ENCODE measurements at regions not wholly inside any gene's neighbourhood (a gene's known extent, or its start where the extent isn't known, plus 50 kb on each side); places are given as distances from the start of the nearest gene placed in this dataset.
A peak's percentile ranks its signal among the peaks of the same experiment; 100 is the strongest.

- Histone ChIP-seq H2BK120ac (ENCODE audit: insufficient read depth, low read length, poor library complexity) (no peak overlapping the region), H3K4ac (ENCODE audit: low read depth, low read length) (no peak overlapping the region), H2BK5ac (ENCODE audit: low read depth, low read length, poor library complexity) (no peak overlapping the region), H3K23ac (ENCODE audit: low read length) (no peak overlapping the region), H3K79me1 (ENCODE audit: low read length) (no peaks in the 10 kb centered on the region), H2AFZ (ENCODE audit: insufficient read depth, low read length, poor library complexity) (no peak overlapping the region), H3K4me2 (ENCODE audit: low read length) (no peak overlapping the region), H2BK12ac (ENCODE audit: low read length) (no peak overlapping the region), H3K27ac (ENCODE audit: low read depth, low read length) (no peak overlapping the region), H3K36me3 (ENCODE audit: control insufficient read depth in 1 of 2, insufficient read depth in 2 of 2, low read length in 2 of 2) (no peaks in the 10 kb centered on the region), H3K4me1 (ENCODE audit: control insufficient read depth in 1 of 2, insufficient read depth in 2 of 2, low read length in 2 of 2) (no peaks in the 10 kb centered on the region), H3K9me3 (ENCODE audit: insufficient read depth, low read depth, low read length) (no peaks in the 10 kb centered on the region), H2AK5ac (ENCODE audit: low read length) (no peak overlapping the region), H4K8ac (ENCODE audit: low read depth, low read length) (no peak overlapping the region), H3K18ac (ENCODE audit: low read length) (no peak overlapping the region), H4K91ac (ENCODE audit: low read depth, low read length) (no peak overlapping the region), H3K27me3 (ENCODE audit: insufficient read depth, low read length) (no peaks in the 10 kb centered on the region), H3K79me2 (ENCODE audit: control insufficient read depth, insufficient read depth, low read length, poor library complexity) (no peaks in the 10 kb centered on the region), H3K14ac (ENCODE audit: low read length) (no peak overlapping the region), H3K4me3 (ENCODE audit: low read depth, low read length) (no peak overlapping the region), H3K9ac (ENCODE audit: low read length) (no peak overlapping the region), H4K12ac (ENCODE audit: low read depth, low read length) (no peak overlapping the region)
- DNase-seq = no peak
- no CpG with 5 or more reads among the region's 3 CpGs for WGBS (ENCODE audit: extremely low coverage, insufficient coverage, insufficient read length)
These were observed 299.4 kb upstream of the OLFM3 start for GRCh38 chr1:102296116-102296515.

- no peak overlapping the region for H3K4ac ChIP-seq (ENCODE audit: low read depth, low read length)
- H3K27ac ChIP-seq (ENCODE audit: low read depth, low read length) = no peak overlapping the region
- H2BK5ac ChIP-seq (ENCODE audit: low read depth, low read length, poor library complexity) = no peak overlapping the region
- no peak overlapping the region for H3K14ac ChIP-seq (ENCODE audit: low read length)
- H4K8ac ChIP-seq (ENCODE audit: low read depth, low read length) = no peak overlapping the region
- no peak overlapping the region for H3K18ac ChIP-seq (ENCODE audit: low read length)
- H2AK5ac ChIP-seq (ENCODE audit: low read length) = no peak overlapping the region
- H3K4me2 ChIP-seq (ENCODE audit: low read length) = no peak overlapping the region
- no peak overlapping the region for H4K91ac ChIP-seq (ENCODE audit: low read depth, low read length)
- no peak for DNase-seq
- H3K36me3 ChIP-seq (ENCODE audit: control insufficient read depth in 1 of 2, insufficient read depth in 2 of 2, low read length in 2 of 2) = no peaks in the 10 kb centered on the region
- WGBS (ENCODE audit: extremely low coverage, insufficient coverage, insufficient read length) = no CpG with 5 or more reads among the region's 1 CpG
- H3K79me1 ChIP-seq (ENCODE audit: low read length) = peaks cover 5% of the 10 kb centered on the region
- H3K9ac ChIP-seq (ENCODE audit: low read length) = no peak overlapping the region
- no peak overlapping the region for H2BK12ac ChIP-seq (ENCODE audit: low read length)
- no peak overlapping the region for H3K4me3 ChIP-seq (ENCODE audit: low read depth, low read length)
- no peak overlapping the region for H3K23ac ChIP-seq (ENCODE audit: low read length)
- H2BK120ac ChIP-seq (ENCODE audit: insufficient read depth, low read length, poor library complexity) = no peak overlapping the region
- H2AFZ ChIP-seq (ENCODE audit: insufficient read depth, low read length, poor library complexity) = no peak overlapping the region
- H3K4me1 ChIP-seq (ENCODE audit: control insufficient read depth in 1 of 2, insufficient read depth in 2 of 2, low read length in 2 of 2) = peaks cover 5 to 6% of the 10 kb centered on the region in 2 experiments
- peaks cover 3% of the 10 kb centered on the region for H3K79me2 ChIP-seq (ENCODE audit: control insufficient read depth, insufficient read depth, low read length, poor library complexity)
- no peaks in the 10 kb centered on the region for H3K9me3 ChIP-seq (ENCODE audit: insufficient read depth, low read depth, low read length)
- no peak overlapping the region for H4K12ac ChIP-seq (ENCODE audit: low read depth, low read length)
- H3K27me3 ChIP-seq (ENCODE audit: insufficient read depth, low read length) = no peaks in the 10 kb centered on the region
These were observed 286.2 kb upstream of the OLFM3 start for GRCh38 chr1:102282955-102283354.

GRCh38 chr1:102262994-102263393 is 266.3 kb upstream of the OLFM3 start:
- Histone ChIP-seq H2BK12ac (ENCODE audit: low read length) (no peak overlapping the region), H3K9ac (ENCODE audit: low read length) (no peak overlapping the region), H4K91ac (ENCODE audit: low read depth, low read length) (no peak overlapping the region), H2AFZ (ENCODE audit: insufficient read depth, low read length, poor library complexity) (no peak overlapping the region), H2BK5ac (ENCODE audit: low read depth, low read length, poor library complexity) (no peak overlapping the region), H3K23ac (ENCODE audit: low read length) (no peak overlapping the region), H3K27ac (ENCODE audit: low read depth, low read length) (no peak overlapping the region), H4K12ac (ENCODE audit: low read depth, low read length) (no peak overlapping the region), H3K4me2 (ENCODE audit: low read length) (no peak overlapping the region), H3K18ac (ENCODE audit: low read length) (no peak overlapping the region), H3K36me3 (ENCODE audit: control insufficient read depth in 1 of 2, insufficient read depth in 2 of 2, low read length in 2 of 2) (no peaks in the 10 kb centered on the region), H3K4ac (ENCODE audit: low read depth, low read length) (no peak overlapping the region), H3K79me2 (ENCODE audit: control insufficient read depth, insufficient read depth, low read length, poor library complexity) (no peaks in the 10 kb centered on the region), H3K9me3 (ENCODE audit: insufficient read depth, low read depth, low read length) (no peaks in the 10 kb centered on the region), H2AK5ac (ENCODE audit: low read length) (no peak overlapping the region), H3K14ac (ENCODE audit: low read length) (no peak overlapping the region), H2BK120ac (ENCODE audit: insufficient read depth, low read length, poor library complexity) (no peak overlapping the region), H3K4me3 (ENCODE audit: low read depth, low read length) (no peak overlapping the region), H3K4me1 (ENCODE audit: control insufficient read depth in 1 of 2, insufficient read depth in 2 of 2, low read length in 2 of 2) (no peaks in the 10 kb centered on the region), H3K27me3 (ENCODE audit: insufficient read depth, low read length) (no peaks in the 10 kb centered on the region), H3K79me1 (ENCODE audit: low read length) (no peaks in the 10 kb centered on the region), H4K8ac (ENCODE audit: low read depth, low read length) (no peak overlapping the region)
- no peak for DNase-seq

GRCh38 chr1:102252731-102253505 is 256.2 kb upstream of the OLFM3 start:
- no CpG with 5 or more reads among the region's 4 CpGs for WGBS (ENCODE audit: extremely low coverage, insufficient coverage, insufficient read length)
- Histone ChIP-seq H3K79me1 (ENCODE audit: low read length) (peaks cover 3% of the 10 kb centered on the region), H4K8ac (ENCODE audit: low read depth, low read length) (peak overlapping the region; percentile 70), H3K36me3 (ENCODE audit: control insufficient read depth in 1 of 2, insufficient read depth in 2 of 2, low read length in 2 of 2) (no peaks in the 10 kb centered on the region), H3K27ac (ENCODE audit: low read depth, low read length) (peak overlapping the region; percentile 74), H3K23ac (ENCODE audit: low read length) (no peak overlapping the region), H3K4me3 (ENCODE audit: low read depth, low read length) (no peak overlapping the region), H3K14ac (ENCODE audit: low read length) (no peak overlapping the region), H4K12ac (ENCODE audit: low read depth, low read length) (no peak overlapping the region), H3K4me1 (ENCODE audit: control insufficient read depth in 1 of 2, insufficient read depth in 2 of 2, low read length in 2 of 2) (peaks cover 2 to 4% of the 10 kb centered on the region in 2 experiments), H2AFZ (ENCODE audit: insufficient read depth, low read length, poor library complexity) (no peak overlapping the region), H2AK5ac (ENCODE audit: low read length) (no peak overlapping the region), H2BK120ac (ENCODE audit: insufficient read depth, low read length, poor library complexity) (peak overlapping the region; percentile 11), H2BK5ac (ENCODE audit: low read depth, low read length, poor library complexity) (peak overlapping the region; percentile 40), H3K18ac (ENCODE audit: low read length) (no peak overlapping the region), H3K27me3 (ENCODE audit: insufficient read depth, low read length) (no peaks in the 10 kb centered on the region), H3K9ac (ENCODE audit: low read length) (no peak overlapping the region), H3K4ac (ENCODE audit: low read depth, low read length) (no peak overlapping the region), H4K91ac (ENCODE audit: low read depth, low read length) (no peak overlapping the region), H2BK12ac (ENCODE audit: low read length) (no peak overlapping the region), H3K79me2 (ENCODE audit: control insufficient read depth, insufficient read depth, low read length, poor library complexity) (no peaks in the 10 kb centered on the region), H3K4me2 (ENCODE audit: low read length) (peak overlapping the region; percentile 34), H3K9me3 (ENCODE audit: insufficient read depth, low read depth, low read length) (no peaks in the 10 kb centered on the region)
- peak in 1 of 2 donors; percentile 52 for DNase-seq
